Lower lobe of right lung (tissue), 2 donors: ENCODE measurements at regions not wholly inside any gene's neighbourhood (a gene's known extent, or its start where the extent isn't known, plus 50 kb on each side); places are given as distances from the start of the nearest gene placed in this dataset.

Experiments
- ATAC-seq, 2 donors: fragments of 200-7000 bp; cut with Tn5 transposase; one replicate each; pipeline ENCODE4 v1.9.1; 2020 to 2022; ENCODE audit warnings: mild to moderate bottlenecking in 2 of 2, moderate library complexity in 2 of 2
- DNase-seq: peaks from one replicate; pipeline ENCODE4 v3.0.0-alpha.2; 2020
- H3K27ac ChIP-seq: fragments of 200-600 bp; one replicate; pipeline ENCODE4 v1.8.0; 2022
- H3K27me3 ChIP-seq: fragments of 200-600 bp; one replicate; pipeline ENCODE4 v1.8.0; 2022; ENCODE audit warnings: low read depth
- H3K36me3 ChIP-seq: fragments of 200-600 bp; one replicate; pipeline ENCODE4 v1.8.0; 2022; ENCODE audit warnings: mild to moderate bottlenecking
- H3K4me1 ChIP-seq: fragments of 200-600 bp; one replicate; pipeline ENCODE4 v1.8.0; 2022
- H3K4me3 ChIP-seq: fragments of 200-600 bp; one replicate; pipeline ENCODE4 v1.8.0; 2022; ENCODE audit warnings: mild to moderate bottlenecking
- H3K9me3 ChIP-seq: fragments of 200-600 bp; one replicate; pipeline ENCODE4 v1.8.0; 2022
- CTCF ChIP-seq: fragments of 200-600 bp; IDR thresholded peaks from one replicate; pipeline ENCODE4 v1.8.0; 2022; ENCODE audit warnings: antibody characterized with exemption, mild to moderate bottlenecking
- intact Hi-C: fragments of 100-400 bp; cut with DNase I; formaldehyde crosslinking; loops from one replicate; pipeline ENCODE4 v1.11.0; 2022
- donor health status: DM: no; HTN: yes; CAD: no; lungs with severe emphysema.

DNA sequence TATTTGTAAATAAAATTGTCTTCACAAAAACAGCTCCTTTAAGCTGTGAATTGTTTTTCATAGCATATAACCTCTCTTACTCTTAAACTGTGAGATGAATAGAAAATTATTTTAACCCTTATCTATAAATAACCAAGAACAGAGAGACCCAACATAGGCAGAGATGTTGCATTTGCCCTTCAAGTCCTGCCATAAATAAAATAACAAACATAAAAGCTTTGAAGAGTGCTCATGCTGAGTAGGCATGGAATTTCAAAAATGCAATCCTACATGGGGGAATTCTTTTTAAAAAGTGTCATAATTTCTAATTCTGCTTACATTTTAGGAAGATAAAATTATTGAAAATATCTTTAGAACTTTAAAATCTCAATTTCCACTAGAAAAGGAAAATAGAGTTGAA is 124.1 kb upstream of the FERD3L start:
- Histone ChIP-seq H3K27ac (no peak overlapping the region), H3K4me3 (no peak overlapping the region), H3K4me1 (no peaks in the 10 kb centered on the region), H3K27me3 (no peaks in the 10 kb centered on the region), H3K9me3 (no peaks in the 10 kb centered on the region), H3K36me3 (no peaks in the 10 kb centered on the region)
- DNase-seq: no peak
- intact Hi-C loops: no loop called here
- ATAC-seq: no peak
- no peak for TF ChIP-seq CTCF

DNA sequence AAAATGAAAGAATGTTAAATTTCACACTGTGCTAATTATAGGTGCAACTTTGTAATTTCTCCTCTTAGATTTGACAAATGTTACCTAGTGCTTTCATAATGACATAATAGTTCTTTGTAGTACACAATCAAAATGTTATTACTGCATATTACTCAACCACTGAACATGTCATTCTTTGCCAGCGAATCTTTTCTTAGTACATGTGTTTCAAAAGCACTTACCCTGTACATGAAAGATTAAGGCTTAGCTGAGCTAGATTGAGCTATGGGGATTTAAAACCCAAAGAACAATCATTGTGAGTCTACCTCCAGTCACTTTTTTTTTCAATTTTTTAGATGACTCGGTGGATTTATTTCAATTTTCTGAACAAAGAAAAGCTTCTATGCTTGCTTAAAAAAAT is 123.5 kb upstream of the FERD3L start:
- Histone ChIP-seq H3K27me3 (no peaks in the 10 kb centered on the region), H3K36me3 (no peaks in the 10 kb centered on the region), H3K4me1 (no peaks in the 10 kb centered on the region), H3K27ac (no peak overlapping the region), H3K9me3 (no peaks in the 10 kb centered on the region), H3K4me3 (no peak overlapping the region)
- DNase-seq (no peak), ATAC-seq (no peak)
- TF ChIP-seq CTCF: no peak
- intact Hi-C loops: no loop called here

- no peaks in the 10 kb centered on the region for H3K36me3 ChIP-seq
- no peak for TF ChIP-seq CTCF
- H3K4me3 ChIP-seq: no peak overlapping the region
- no peak for ATAC-seq
- no peaks in the 10 kb centered on the region for H3K27me3 ChIP-seq
- no peaks in the 10 kb centered on the region for H3K4me1 ChIP-seq
- no peak for DNase-seq
- no peaks in the 10 kb centered on the region for H3K9me3 ChIP-seq
- no peak overlapping the region for H3K27ac ChIP-seq
- intact Hi-C loops: no loop called here
These were observed 117.6 kb upstream of the FERD3L start for GRCh38 chr7:19262826-19263225.

- H3K36me3 ChIP-seq: no peaks in the 10 kb centered on the region
- no peak for TF ChIP-seq CTCF
- intact Hi-C loops: no loop called here
- H3K4me3 ChIP-seq: no peak overlapping the region
- H3K9me3 ChIP-seq: no peaks in the 10 kb centered on the region
- no peak overlapping the region for H3K27ac ChIP-seq
- H3K27me3 ChIP-seq: no peaks in the 10 kb centered on the region
- DNase-seq (no peak), ATAC-seq (peak in 1 of 2 donors; percentile 36)
- H3K4me1 ChIP-seq: no peaks in the 10 kb centered on the region
These were observed 104.1 kb upstream of the FERD3L start for GRCh38 chr7:19249281-19249680.

GRCh38 chr7:19248681-19249080 is 103.5 kb upstream of the FERD3L start:
- no peak for DNase-seq
- no peak for TF ChIP-seq CTCF
- ATAC-seq: no peak
- Histone ChIP-seq H3K36me3 (no peaks in the 10 kb centered on the region), H3K4me1 (no peaks in the 10 kb centered on the region), H3K9me3 (no peaks in the 10 kb centered on the region), H3K27me3 (no peaks in the 10 kb centered on the region), H3K4me3 (no peak overlapping the region), H3K27ac (no peak overlapping the region)
- intact Hi-C loops: no loop called here

GRCh38 chr7:19248115-19248514 is 102.9 kb upstream of the FERD3L start:
- ATAC-seq (no peak), DNase-seq (no peak)
- TF ChIP-seq CTCF: no peak
- intact Hi-C loops: no loop called here
- Histone ChIP-seq H3K27me3 (no peaks in the 10 kb centered on the region), H3K4me1 (no peaks in the 10 kb centered on the region), H3K27ac (no peak overlapping the region), H3K36me3 (no peaks in the 10 kb centered on the region), H3K9me3 (no peaks in the 10 kb centered on the region), H3K4me3 (no peak overlapping the region)
